Pancreas (tissue), 10 donors: ENCODE measurements at regions not wholly inside any gene's neighbourhood (a gene's known extent, or its start where the extent isn't known, plus 50 kb on each side); places are given as distances from the start of the nearest gene placed in this dataset.
"Not testable (repeated sequence)": the region's sequence is repeated elsewhere in the genome, so short reads cannot be mapped to it uniquely, and the experiment has no call there.

ENCODE experiments used
- ATAC-seq, 4 donors: fragments of 200-7000 bp; cut with Tn5 transposase; one replicate each; pipeline versions ENCODE4 v1.8.0 to v1.9.1; 2020; ENCODE audit warnings: mild to moderate bottlenecking in 4 of 4, moderate library complexity in 4 of 4
- DNase-seq, 6 donors: peaks; one replicate each; pipeline ENCODE4 v3.0.0-alpha.2; 2020
- FAIRE-seq: peaks from 2 replicates; lab custom pipeline; 2012; peaks lifted over from hg19 to GRCh38; lab: Jason Lieb, UNC
- H3K27ac ChIP-seq, 4 donors: fragments of 200-600 bp; sonication (generic); 1 replicate in 3 of 4; 2 replicates in 1 of 4; pipeline versions ENCODE4 v1.5.0 to v1.8.0; 2020
- H3K27me3 ChIP-seq, 4 donors: fragments of 200-600 bp; one replicate each; pipeline ENCODE4 v1.8.0; 2021
- H3K36me3 ChIP-seq, 3 donors: fragments of 200-600 bp; sonication (generic) in 1 of 3; one replicate each; pipeline versions ENCODE4 v1.5.0 to v1.8.0; 2020 to 2021
- H3K4me1 ChIP-seq, 3 donors: fragments of 200-600 bp; one replicate each; pipeline ENCODE4 v1.8.0; 2021
- H3K4me3 ChIP-seq, 4 donors: fragments of 200-600 bp; sonication (generic) in 2 of 4; one replicate each; pipeline versions ENCODE4 v1.5.0 to v1.8.0; 2020 to 2021
- H3K9me3 ChIP-seq, 4 donors: fragments of 200-600 bp; one replicate each; pipeline ENCODE4 v1.8.0; 2021
- CTCF ChIP-seq, 4 donors: fragments of 200-600 bp; sonication (generic) in 3 of 4; IDR thresholded peaks; one replicate each; pipeline versions ENCODE4 v1.5.0 to v1.8.0; 2021; ENCODE audit warnings: antibody characterized with exemption in 4 of 4
- WGBS, 2 donors: extraction: QIAGEN DNeasy Blood & Tissue Kit; methylation state at CpG; one replicate each; pipeline ENCODE4 v1.1.7; 2013; 5-methylcytosine and 5-hydroxymethylcytosine counted together
- intact Hi-C, 3 donors: fragments of 100-400 bp; cut with DNase I; formaldehyde crosslinking; loops; one replicate each; pipeline versions ENCODE4 v1.11.1 to v1.14.2; 2022
- donor health status: healthy with polysubstance abuse.
- donor health status: DM: no; HTN: no; CAD: no; lungs with moderate emphysema.
- donor health status: DM: no; HTN: no; CAD: no.
- donor health status: control.
- donor health status: control.
- donor health status: Bipolar disorder and iron deficiency.
- donor health status: DM: yes; HTN: yes; CAD: no.
- donor health status: DM: no; HTN: no; CAD: no.
- donor health status: DM: no; HTN: no; CAD: no.
- donor health status: DM: yes; HTN: yes; CAD: no.

- Histone ChIP-seq H3K9me3 (no peaks in the 10 kb centered on the region), H3K27me3 (no peaks in the 10 kb centered on the region), H3K27ac (no peak overlapping the region), H3K4me1 (no peaks in the 10 kb centered on the region), H3K36me3 (no peaks in the 10 kb centered on the region), H3K4me3 (no peak overlapping the region)
- no peak for TF ChIP-seq CTCF (IDR thresholded peaks at IDR 0.05)
- FAIRE-seq (no peak), ATAC-seq (no peak), DNase-seq (no peak)
- WGBS, 2 donors, result 55 to 56% methylated on average over 2 of the region's 2 CpGs
- intact Hi-C loops, result no loop called here
Observed at GRCh38 chr2:66145490-66145889, 289.4 kb upstream of the MEIS1 start.

DNA sequence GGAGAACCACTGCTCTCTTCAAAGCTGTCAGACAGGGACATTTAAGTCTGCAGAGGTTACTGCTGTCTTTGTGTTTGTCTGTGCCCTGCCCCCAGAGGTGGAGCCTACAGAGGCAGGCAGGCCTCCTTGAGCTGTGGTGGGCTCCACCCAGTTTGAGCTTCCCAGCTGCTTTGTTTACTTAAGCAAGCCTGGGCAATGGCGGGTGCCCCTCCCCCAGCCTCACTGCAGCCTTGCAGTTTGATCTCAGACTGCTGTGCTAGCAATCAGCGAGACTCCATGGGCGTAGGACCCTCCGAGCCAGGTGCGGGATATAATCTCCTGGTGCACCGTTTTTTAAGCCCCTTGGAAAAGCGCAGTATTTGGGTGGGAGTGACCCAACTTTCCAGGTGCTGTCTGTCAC is 290.6 kb upstream of the MEIS1 start:
- FAIRE-seq, H3K9me3 ChIP-seq, H3K27me3 ChIP-seq, ATAC-seq, H3K36me3 ChIP-seq, intact Hi-C loops, H3K4me3 ChIP-seq, H3K4me1 ChIP-seq, DNase-seq, H3K27ac ChIP-seq: not testable (repeated sequence)
- WGBS, 2 donors, result 71 to 72% methylated on average over 7 of the region's 7 CpGs

- H3K9me3 ChIP-seq, result no peaks in the 10 kb centered on the region
- no peak overlapping the region for H3K4me3 ChIP-seq
- H3K27me3 ChIP-seq, result no peaks in the 10 kb centered on the region
- WGBS, 2 donors, result 70 to 82% methylated on average over 5 of the region's 5 CpGs
- no peak overlapping the region for H3K27ac ChIP-seq
- no peak for TF ChIP-seq CTCF (IDR thresholded peaks at IDR 0.05)
- DNase-seq (no peak), ATAC-seq (no peak), FAIRE-seq (no peak)
- H3K4me1 ChIP-seq, result no peaks in the 10 kb centered on the region
- intact Hi-C loops, result no loop called here
- no peaks in the 10 kb centered on the region for H3K36me3 ChIP-seq
Observed at GRCh38 chr2:66137606-66138130, 297.3 kb upstream of the MEIS1 start.

- FAIRE-seq (no peak), DNase-seq (no peak), ATAC-seq (no peak)
- Histone ChIP-seq H3K9me3 (no peaks in the 10 kb centered on the region), H3K4me3 (no peak overlapping the region), H3K36me3 (no peaks in the 10 kb centered on the region), H3K27ac (no peak overlapping the region), H3K4me1 (no peaks in the 10 kb centered on the region), H3K27me3 (no peaks in the 10 kb centered on the region)
- WGBS, 2 donors, result 61 to 71% methylated on average over 4 of the region's 4 CpGs
- intact Hi-C loops, result no loop called here
- no peak for TF ChIP-seq CTCF (IDR thresholded peaks at IDR 0.05)
Observed at GRCh38 chr2:66134138-66134701, 300.7 kb upstream of the MEIS1 start.

DNA sequence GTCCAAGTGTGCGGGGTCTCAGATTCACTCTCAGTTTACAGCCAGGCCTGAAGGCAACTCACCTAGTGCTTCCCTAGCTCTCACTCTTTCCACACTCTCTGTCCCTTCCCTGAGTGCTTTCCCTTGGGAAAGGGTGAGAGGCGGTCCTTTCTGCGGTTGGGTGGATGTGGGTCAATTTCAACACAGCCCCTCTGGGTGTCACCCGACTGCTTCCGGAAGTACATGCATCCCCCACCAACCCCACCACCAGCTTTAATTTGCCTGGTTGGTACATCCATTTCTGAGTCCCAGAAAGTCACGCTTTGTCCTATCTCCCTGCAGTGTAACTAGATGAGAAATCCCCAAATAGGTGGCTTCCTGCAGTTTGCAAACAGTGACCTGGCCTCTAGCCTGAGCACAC is 307.3 kb upstream of the MEIS1 start:
- no peak overlapping the region for H3K4me3 ChIP-seq
- ATAC-seq (no peak), FAIRE-seq (no peak), DNase-seq (no peak)
- intact Hi-C loops, result no loop called here
- no peaks in the 10 kb centered on the region for H3K27me3 ChIP-seq
- no peaks in the 10 kb centered on the region for H3K4me1 ChIP-seq
- no peak overlapping the region for H3K27ac ChIP-seq
- TF ChIP-seq CTCF (IDR thresholded peaks at IDR 0.05), result no peak
- H3K9me3 ChIP-seq, result no peaks in the 10 kb centered on the region
- WGBS, 2 donors, result 86 to 88% methylated on average over 6 of the region's 6 CpGs
- no peaks in the 10 kb centered on the region for H3K36me3 ChIP-seq
